Endodermal cell (in vitro differentiated cells): ENCODE measurements at regions not wholly inside any gene's neighbourhood (a gene's known extent, or its start where the extent isn't known, plus 50 kb on each side); places are given as distances from the start of the nearest gene placed in this dataset.

ENCODE experiments used
- DNase-seq: peaks from one replicate; pipeline ENCODE4 v3.0.0-alpha.2; 2017
- H3K27ac ChIP-seq: 2 replicates; pipeline ENCODE4 v1.5.1; 2013; ENCODE audit warnings: mild to moderate bottlenecking, low read depth, low read length, moderate library complexity
- H3K27me3 ChIP-seq: 2 replicates; pipeline ENCODE4 v1.6.1; 2013; ENCODE audit warnings: mild to moderate bottlenecking, low read length, moderate library complexity; ENCODE audit not compliant: insufficient read depth, control insufficient read depth, poor library complexity, severe bottlenecking
- H3K36me3 ChIP-seq: 2 replicates; pipeline ENCODE4 v1.7.0; 2013; ENCODE audit warnings: mild to moderate bottlenecking, low read length, moderate library complexity; ENCODE audit not compliant: control insufficient read depth, insufficient read depth
- H3K4me1 ChIP-seq: one replicate; pipeline ENCODE4 v1.7.0; 2013; ENCODE audit warnings: low read length; ENCODE audit not compliant: control insufficient read depth, insufficient read depth
- H3K4me3 ChIP-seq: 2 replicates; pipeline ENCODE4 v1.5.1; 2013; ENCODE audit warnings: mild to moderate bottlenecking, low read length, moderate library complexity
- H3K9ac ChIP-seq: 2 replicates; pipeline ENCODE4 v1.6.1; 2013; ENCODE audit warnings: mild to moderate bottlenecking, low read length, moderate library complexity; ENCODE audit not compliant: poor library complexity, severe bottlenecking; ENCODE audit errors: extremely low read depth
- H3K9me3 ChIP-seq: 2 replicates; pipeline ENCODE4 v1.6.1; 2013; ENCODE audit warnings: mild to moderate bottlenecking, low read length, moderate library complexity; ENCODE audit not compliant: control insufficient read depth
- H3K27ac Mint-ChIP-seq: 2 replicates; pipeline ENCODE4 v1.8.0; 2020; ENCODE audit warnings: mixed read lengths
- H3K27me3 Mint-ChIP-seq: 2 replicates; pipeline ENCODE4 v1.8.0; 2021; ENCODE audit warnings: mild to moderate bottlenecking, mixed read lengths; ENCODE audit not compliant: insufficient read depth
- H3K36me3 Mint-ChIP-seq: 2 replicates; pipeline ENCODE4 v1.8.0; 2020; ENCODE audit warnings: low read depth, mixed read lengths
- H3K4me1 Mint-ChIP-seq: 2 replicates; pipeline ENCODE4 v1.8.0; 2020; ENCODE audit warnings: mixed read lengths
- H3K4me3 Mint-ChIP-seq: 2 replicates; pipeline ENCODE4 v1.8.0; 2020; ENCODE audit warnings: mild to moderate bottlenecking, moderate library complexity, mixed read lengths
- H3K9me3 Mint-ChIP-seq: 2 replicates; pipeline ENCODE4 v1.8.0; 2020; ENCODE audit warnings: mild to moderate bottlenecking, mixed read lengths
- WGBS, 2 experiments: methylation state at CpG; one replicate each; pipeline versions ENCODE4 v1.1.5 to v1.1.7; 2013; ENCODE audit warnings: missing lambda C conversion rate in 2 of 2, mixed read lengths in 1 of 2; ENCODE audit not compliant: insufficient coverage in 1 of 2, insufficient read length in 1 of 2; 5-methylcytosine and 5-hydroxymethylcytosine counted together
- TF ChIP-seq, protein P1 (sequence below): fragments of 200-600 bp; sonication (generic); conservative IDR thresholded peaks from 2 replicates; pipeline ENCODE4 v1.5.0; 2021; ENCODE audit warnings: antibody characterized with exemption, mild to moderate bottlenecking

- Histone ChIP-seq H3K27ac (no peak overlapping the region), H3K27me3 (peaks cover 5% of the 10 kb centered on the region), H3K4me1 (peaks cover 6% of the 10 kb centered on the region), H3K4me3 (no peak overlapping the region), H3K9me3 (no peaks in the 10 kb centered on the region), H3K36me3 (no peaks in the 10 kb centered on the region), H3K9ac (no peak overlapping the region)
- Mint-ChIP-seq H3K27ac (no peak overlapping the region), H3K4me1 (peaks cover 15% of the 10 kb centered on the region), H3K27me3 (peaks cover 6% of the 10 kb centered on the region), H3K4me3 (no peak overlapping the region), H3K36me3 (no peaks in the 10 kb centered on the region), H3K9me3 (no peaks in the 10 kb centered on the region)
- no peak for DNase-seq
- TF ChIP-seq, protein P1, sequence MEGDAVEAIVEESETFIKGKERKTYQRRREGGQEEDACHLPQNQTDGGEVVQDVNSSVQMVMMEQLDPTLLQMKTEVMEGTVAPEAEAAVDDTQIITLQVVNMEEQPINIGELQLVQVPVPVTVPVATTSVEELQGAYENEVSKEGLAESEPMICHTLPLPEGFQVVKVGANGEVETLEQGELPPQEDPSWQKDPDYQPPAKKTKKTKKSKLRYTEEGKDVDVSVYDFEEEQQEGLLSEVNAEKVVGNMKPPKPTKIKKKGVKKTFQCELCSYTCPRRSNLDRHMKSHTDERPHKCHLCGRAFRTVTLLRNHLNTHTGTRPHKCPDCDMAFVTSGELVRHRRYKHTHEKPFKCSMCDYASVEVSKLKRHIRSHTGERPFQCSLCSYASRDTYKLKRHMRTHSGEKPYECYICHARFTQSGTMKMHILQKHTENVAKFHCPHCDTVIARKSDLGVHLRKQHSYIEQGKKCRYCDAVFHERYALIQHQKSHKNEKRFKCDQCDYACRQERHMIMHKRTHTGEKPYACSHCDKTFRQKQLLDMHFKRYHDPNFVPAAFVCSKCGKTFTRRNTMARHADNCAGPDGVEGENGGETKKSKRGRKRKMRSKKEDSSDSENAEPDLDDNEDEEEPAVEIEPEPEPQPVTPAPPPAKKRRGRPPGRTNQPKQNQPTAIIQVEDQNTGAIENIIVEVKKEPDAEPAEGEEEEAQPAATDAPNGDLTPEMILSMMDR, result no peak
- 88 to 90% methylated on average over 7 of the region's 7 CpGs for WGBS, 2 experiments
These were observed 169.0 kb upstream of the BCL6 start for GRCh38 chr3:187914231-187914630.

GRCh38 chr3:187916072-187916471, 170.8 kb upstream of the BCL6 start:
- Mint-ChIP-seq H3K36me3 (no peaks in the 10 kb centered on the region), H3K9me3 (no peaks in the 10 kb centered on the region), H3K27me3 (peaks cover 20% of the 10 kb centered on the region), H3K27ac (no peak overlapping the region), H3K4me3 (no peak overlapping the region), H3K4me1 (peaks cover 15% of the 10 kb centered on the region)
- Histone ChIP-seq H3K27ac (no peak overlapping the region), H3K4me3 (no peak overlapping the region), H3K36me3 (no peaks in the 10 kb centered on the region), H3K9me3 (no peaks in the 10 kb centered on the region), H3K27me3 (peaks cover 16% of the 10 kb centered on the region), H3K9ac (no peak overlapping the region), H3K4me1 (peaks cover 6% of the 10 kb centered on the region)
- no peak for DNase-seq
- TF ChIP-seq, protein P1, result no peak
- WGBS, 2 experiments, result 64 to 86% methylated on average over 1 to 2 of the region's 2 CpGs

GRCh38 chr3:187918081-187918644, 172.9 kb upstream of the BCL6 start:
- WGBS, 2 experiments, result 33 to 46% methylated on average over 1 to 4 of the region's 5 CpGs
- Histone ChIP-seq H3K27ac (no peak overlapping the region), H3K27me3 (peaks cover 20% of the 10 kb centered on the region), H3K4me1 (peaks cover 6% of the 10 kb centered on the region), H3K9me3 (no peaks in the 10 kb centered on the region), H3K4me3 (no peak overlapping the region), H3K9ac (no peak overlapping the region), H3K36me3 (no peaks in the 10 kb centered on the region)
- no peak overlapping the region for H3K27ac Mint-ChIP-seq
- peaks cover 15% of the 10 kb centered on the region for H3K4me1 Mint-ChIP-seq
- TF ChIP-seq, protein P1, result no peak
- no peaks in the 10 kb centered on the region for H3K36me3 Mint-ChIP-seq
- peaks cover 26% of the 10 kb centered on the region for H3K27me3 Mint-ChIP-seq
- no peak for DNase-seq
- no peaks in the 10 kb centered on the region for H3K9me3 Mint-ChIP-seq
- H3K4me3 Mint-ChIP-seq, result no peak overlapping the region
